B cell (primary cell): ENCODE measurements at regions not wholly inside any gene's neighbourhood (a gene's known extent, or its start where the extent isn't known, plus 50 kb on each side); places are given as distances from the start of the nearest gene placed in this dataset.
A peak's percentile ranks its signal among the peaks of the same experiment; 100 is the strongest.

Experiments
- ATAC-seq: fragments of 200-7000 bp; cut with Tn5 transposase; one replicate; pipeline ENCODE4 v1.10.0; 2021; ENCODE audit warnings: low read depth, mild to moderate bottlenecking, moderate number of reproducible peaks, moderate library complexity
- CTCF ChIA-PET: fragments of 350-600 bp; sonication (Branson Sonifier 250); formaldehyde crosslinking; loops from one replicate; lab custom pipeline; 2021; ENCODE audit warnings: antibody characterized with exemption, inconsistent platforms; lab: Charles Lee
- POLR2A ChIA-PET: fragments of 350-600 bp; sonication (Branson Sonifier 250); formaldehyde crosslinking; loops from one replicate; lab custom pipeline; 2021; ENCODE audit warnings: antibody characterized with exemption; lab: Charles Lee
- DNase-seq: peaks from one replicate; pipeline ENCODE4 v3.0.0; 2013
- H2AFZ ChIP-seq: 2 replicates; pipeline ENCODE4 v1.6.1; 2012; ENCODE audit warnings: mild to moderate bottlenecking, low read depth, low read length; ENCODE audit not compliant: insufficient read depth, poor library complexity, severe bottlenecking
- H3K27ac ChIP-seq, 2 donors: 1 replicate in 1 of 2; 2 replicates in 1 of 2; pipeline ENCODE4 v1.5.1; 2012 to 2013; ENCODE audit warnings: low read length in 2 of 2, mild to moderate bottlenecking in 2 of 2, moderate library complexity in 1 of 2
- H3K27me3 ChIP-seq, 4 experiments: fragments of 200-600 bp in 1 of 4; sonication (generic) in 1 of 4; replicated peaks in 1 of 4; 1 replicate in 2 of 4; 2 replicates in 2 of 4; pipeline versions ENCODE4 v1.6.1 to v1.7.0; 2013 to 2016; ENCODE audit warnings: low read length in 3 of 4, mild to moderate bottlenecking in 2 of 4, mixed read lengths in 1 of 4, moderate library complexity in 1 of 4; ENCODE audit not compliant: insufficient read depth in 4 of 4, control insufficient read depth in 3 of 4; ENCODE audit errors: control extremely low read depth in 1 of 4
- H3K36me3 ChIP-seq, 2 experiments: replicated peaks in 1 of 2; 1 replicate in 1 of 2; 2 replicates in 1 of 2; pipeline versions ENCODE4 v1.6.1 to v1.7.1; 2013; ENCODE audit warnings: low read length in 1 of 2; ENCODE audit not compliant: insufficient read depth in 2 of 2, control insufficient read depth in 1 of 2; ENCODE audit errors: control extremely low read depth in 1 of 2, extremely low read depth in 1 of 2
- H3K4me1 ChIP-seq, 2 donors: fragments of 200-600 bp in 1 of 2; sonication (generic) in 1 of 2; 1 replicate in 1 of 2; 2 replicates in 1 of 2; pipeline versions ENCODE4 v1.5.1 to v1.6.1; 2013 to 2017; ENCODE audit warnings: low read length in 2 of 2; ENCODE audit not compliant: control insufficient read depth in 2 of 2, insufficient read depth in 2 of 2
- H3K4me2 ChIP-seq: replicated peaks from 2 replicates; pipeline ENCODE3; 2012; ENCODE audit warnings: mild to moderate bottlenecking, low read depth, low read length; ENCODE audit not compliant: poor library complexity, severe bottlenecking
- H3K4me3 ChIP-seq, 5 experiments: fragments of 200-600 bp in 1 of 5; sonication (generic) in 1 of 5; 1 replicate in 3 of 5; 2 replicates in 2 of 5; pipeline versions ENCODE4 v1.5.1 to v1.7.0; 2011 to 2016; ENCODE audit warnings: low read length in 4 of 5, mild to moderate bottlenecking in 4 of 5, low read depth in 2 of 5, control low read depth in 1 of 5, moderate library complexity in 1 of 5; ENCODE audit not compliant: insufficient read depth in 1 of 5; ENCODE audit errors: control extremely low read depth in 1 of 5, extremely low read depth in 1 of 5
- H3K79me2 ChIP-seq: fragments of 200-600 bp; sonication (generic); one replicate; pipeline ENCODE4 v1.6.0; 2016; ENCODE audit warnings: low read length; ENCODE audit not compliant: control insufficient read depth, insufficient read depth
- H3K9ac ChIP-seq: fragments of 200-600 bp; sonication (generic); 2 replicates; pipeline ENCODE4 v1.6.1; 2017; ENCODE audit warnings: mild to moderate bottlenecking, low read length, moderate library complexity
- H3K9me3 ChIP-seq, 3 donors: one replicate each; pipeline versions ENCODE4 v1.6.1 to v1.7.1; 2013; ENCODE audit warnings: low read length in 2 of 3; ENCODE audit not compliant: control insufficient read depth in 2 of 3, insufficient read depth in 1 of 3; ENCODE audit errors: control extremely low read depth in 1 of 3
- H4K20me1 ChIP-seq: 2 replicates; pipeline ENCODE4 v1.6.0; 2012; ENCODE audit warnings: mild to moderate bottlenecking, low read length; ENCODE audit not compliant: insufficient read depth, control insufficient read depth, poor library complexity, severe bottlenecking
- H3K27ac Mint-ChIP-seq: one replicate; pipeline ENCODE4 v1.8.0; 2021; ENCODE audit warnings: mixed read lengths
- H3K27me3 Mint-ChIP-seq: one replicate; pipeline ENCODE4 v1.8.0; 2021; ENCODE audit warnings: mixed read lengths
- H3K4me1 Mint-ChIP-seq: one replicate; pipeline ENCODE4 v1.8.0; 2021; ENCODE audit warnings: mixed read lengths
- H3K4me3 Mint-ChIP-seq: one replicate; pipeline ENCODE4 v1.8.0; 2021; ENCODE audit warnings: mixed read lengths
- H3K9me3 Mint-ChIP-seq: one replicate; pipeline ENCODE4 v1.8.0; 2022; ENCODE audit warnings: mixed read lengths; ENCODE audit not compliant: insufficient read depth
- CTCF ChIP-seq: fragments of 200-600 bp; IDR thresholded peaks from one replicate; pipeline ENCODE4 v1.8.0; 2022; ENCODE audit warnings: antibody characterized with exemption, mild to moderate bottlenecking
- EZH2 ChIP-seq: IDR thresholded peaks from 2 replicates; pipeline ENCODE4 v1.6.1; 2012; ENCODE audit warnings: borderline replicate concordance, low read depth, mild to moderate bottlenecking, moderate library complexity, low read length; ENCODE audit not compliant: insufficient read depth, poor library complexity, severe bottlenecking
- WGBS: methylation state at CpG from one replicate; pipeline ENCODE4 v1.1.5; 2013; ENCODE audit warnings: missing lambda C conversion rate; ENCODE audit not compliant: insufficient coverage; 5-methylcytosine and 5-hydroxymethylcytosine counted together
- intact Hi-C: fragments of 100-400 bp; cut with micrococcal nuclease; formaldehyde crosslinking; loops from one replicate; pipeline ENCODE4 v1.10.0; 2022

- H3K4me3 ChIP-seq: no peak overlapping the region
- DNase-seq (no peak), ATAC-seq (no peak)
- intact Hi-C loops: loop anchor here (10.0 kb wide), 1 partner anchor 98 kb away; the partner anchor contains the start of gene AP2S1
- H3K36me3 ChIP-seq: peaks cover 2 to 3% of the 10 kb centered on the region in 2 experiments
- no peak overlapping the region for H3K9ac ChIP-seq
- H3K27me3 ChIP-seq: no peaks in the 10 kb centered on the region
- H3K27me3 Mint-ChIP-seq: no peaks in the 10 kb centered on the region
- POLR2A ChIA-PET: no interaction called here
- no peak overlapping the region for H2AFZ ChIP-seq
- no peak overlapping the region for H3K27ac ChIP-seq
- WGBS: 98% methylated on average over 4 of the region's 5 CpGs
- H3K9me3 Mint-ChIP-seq: no peaks in the 10 kb centered on the region
- no peak overlapping the region for H3K27ac Mint-ChIP-seq
- H4K20me1 ChIP-seq: peaks cover 20% of the 10 kb centered on the region
- H3K79me2 ChIP-seq: peaks cover 34% of the 10 kb centered on the region
- H3K4me1 ChIP-seq: peaks cover 12 to 14% of the 10 kb centered on the region in 2 donors
- H3K4me1 Mint-ChIP-seq: peaks cover 35% of the 10 kb centered on the region
- TF ChIP-seq EZH2: no peak
- TF ChIP-seq CTCF: no peak
- no peak overlapping the region for H3K4me3 Mint-ChIP-seq
- no peaks in the 10 kb centered on the region for H3K9me3 ChIP-seq
- H3K4me2 ChIP-seq: no peak overlapping the region
- CTCF ChIA-PET: interaction anchor here (1.0 kb wide), 1 partner anchor 38 kb away, joined by 3 read pairs; no protein-coding TSS in a partner anchor
Measured at GRCh38 chr19:46952874-46953273, 66.8 kb upstream of the NPAS1 start.

GRCh38 chr19:46953955-46954501 lies 65.6 kb upstream of the NPAS1 start:
- ChIA-PET CTCF (interaction anchor here (1.0 to 1.5 kb wide), 3 partner anchors 10 to 59 kb away, joined by 3 to 7 read pairs (median 3); no protein-coding TSS in a partner anchor), POLR2A (no interaction called here)
- TF ChIP-seq CTCF: no peak
- TF ChIP-seq EZH2: no peak
- Histone ChIP-seq H3K4me2 (peak overlapping the region; percentile 58), H3K36me3 (peaks cover 2 to 3% of the 10 kb centered on the region in 2 experiments), H3K79me2 (peaks cover 38% of the 10 kb centered on the region), H3K27me3 (no peaks in the 10 kb centered on the region), H4K20me1 (peaks cover 25% of the 10 kb centered on the region), H3K9ac (no peak overlapping the region), H2AFZ (no peak overlapping the region), H3K27ac (no peak overlapping the region), H3K4me1 (peaks cover 12 to 14% of the 10 kb centered on the region in 2 donors), H3K4me3 (no peak overlapping the region), H3K9me3 (no peaks in the 10 kb centered on the region)
- H3K27me3 Mint-ChIP-seq: no peaks in the 10 kb centered on the region
- peaks cover 34% of the 10 kb centered on the region for H3K4me1 Mint-ChIP-seq
- H3K4me3 Mint-ChIP-seq: no peak overlapping the region
- DNase-seq: no peak
- WGBS: 100% methylated on average over 4 of the region's 6 CpGs
- intact Hi-C loops: loop anchor here (10.0 kb wide), 1 partner anchor 99 kb away; the partner anchor contains the start of gene AP2S1
- no peak overlapping the region for H3K27ac Mint-ChIP-seq
- H3K9me3 Mint-ChIP-seq: no peaks in the 10 kb centered on the region
- ATAC-seq: no peak
